HCT116 (cell line): ENCODE measurements at regions not wholly inside any gene's neighbourhood (a gene's known extent, or its start where the extent isn't known, plus 50 kb on each side); places are given as distances from the start of the nearest gene placed in this dataset.

Experiments
- ATAC-seq: fragments of 200-7000 bp; cut with Tn5 transposase; 2 replicates; pipeline ENCODE4 v1.9.1; 2020; ENCODE audit warnings: mild to moderate bottlenecking, moderate library complexity
- BruUV-seq: library from RNA; stranded (reverse); fragments of 400-500 nt; replicated peaks from 2 replicates; lab custom pipeline; 2021; lab: Mats Ljungman, UMichigan
- CTCF ChIA-PET: fragments of 300-600 bp; sonication (Branson Sonifier 250); formaldehyde crosslinking; loops from one replicate; lab custom pipeline; 2021; ENCODE audit warnings: antibody characterized with exemption; lab: Charles Lee
- POLR2A ChIA-PET: fragments of 300-600, 350-600 bp; sonication (Branson Sonifier 250); formaldehyde crosslinking; loops from one replicate; lab custom pipeline; 2021; ENCODE audit warnings: antibody characterized with exemption; lab: Charles Lee
- RAD21 ChIA-PET, 2 experiments: fragments of 300-600 bp; sonication (Branson Sonifier 250); formaldehyde crosslinking; loops; one replicate each; lab custom pipeline; 2023; ENCODE audit warnings: low total read pairs in 2 of 2; ENCODE audit not compliant: uncharacterized antibody in 2 of 2, unreplicated experiment in 2 of 2, low non-redundant PET in 1 of 2; lab: Charles Lee
- DNase-seq: peaks from one replicate; pipeline ENCODE4 v3.0.0-alpha.2; 2010; ENCODE audit warnings: low read depth, low spot score
- H2AFZ ChIP-seq: fragments of 200-600 bp; shearing (Covaris generic), sonication (generic); 2 replicates; pipeline ENCODE4 v1.6.1; 2017; ENCODE audit warnings: low read depth, mixed run types, mixed read lengths, antibody characterized with exemption, low read length; ENCODE audit not compliant: poor library complexity, severe bottlenecking
- H3K27ac ChIP-seq: 2 replicates; pipeline ENCODE4 v1.5.1; 2012; ENCODE audit warnings: low read depth, low read length
- H3K27me3 ChIP-seq: fragments of 200-600 bp; sonication (generic); 2 replicates; pipeline ENCODE4 v1.6.1; 2016; ENCODE audit warnings: mixed run types, low read length, mixed read lengths; ENCODE audit not compliant: insufficient read depth
- H3K36me3 ChIP-seq, 2 experiments: fragments of 200-500 bp in 1 of 2; fragments of 200-600 bp in 1 of 2; sonication (Bioruptor generic) in 1 of 2; sonication (generic) in 1 of 2; 2 replicates each; pipeline versions ENCODE4 v1.5.1 to v1.6.1; 2014 to 2016; ENCODE audit warnings: low read length in 2 of 2, inconsistent platforms in 1 of 2, mixed read lengths in 1 of 2, mixed run types in 1 of 2; ENCODE audit not compliant: insufficient read depth in 2 of 2, control insufficient read depth in 1 of 2
- H3K4me1 ChIP-seq, 2 experiments: fragments of 200-600 bp in 1 of 2; sonication (generic) in 1 of 2; 2 replicates each; pipeline versions ENCODE4 v1.5.1 to v1.6.1; 2012 to 2017; ENCODE audit warnings: low read length in 2 of 2, inconsistent platforms in 1 of 2, mild to moderate bottlenecking in 1 of 2, mixed read lengths in 1 of 2, mixed run types in 1 of 2, moderate library complexity in 1 of 2; ENCODE audit not compliant: insufficient read depth in 2 of 2, control insufficient read depth in 1 of 2
- H3K4me2 ChIP-seq: fragments of 200-600 bp; sonication (generic); 2 replicates; pipeline ENCODE4 v1.6.1; 2017; ENCODE audit warnings: mixed run types, low read length, mixed read lengths
- H3K4me3 ChIP-seq, 2 experiments: fragments of 200-600 bp in 1 of 2; sonication (generic) in 1 of 2; replicated peaks in 1 of 2; 2 replicates each; pipeline ENCODE4 v1.5.1; 2011 to 2016; ENCODE audit warnings: low read length in 2 of 2, control low read depth in 1 of 2, low read depth in 1 of 2, mild to moderate bottlenecking in 1 of 2, mixed read lengths in 1 of 2, mixed run types in 1 of 2
- H3K79me2 ChIP-seq: fragments of 200-600 bp; sonication (generic); 2 replicates; pipeline ENCODE4 v1.6.1; 2017; ENCODE audit warnings: mild to moderate bottlenecking, mixed run types, low read length, moderate library complexity, mixed read lengths; ENCODE audit not compliant: insufficient read depth
- H3K9ac ChIP-seq: fragments of 200-600 bp; sonication (generic); 2 replicates; pipeline ENCODE4 v1.6.1; 2016; ENCODE audit warnings: low read length, mixed read lengths
- H3K9me2 ChIP-seq: fragments of 200-600 bp; sonication (generic), shearing (Covaris generic); 2 replicates; pipeline ENCODE4 v1.6.1; 2017; ENCODE audit warnings: mixed run types, mild to moderate bottlenecking, moderate library complexity; ENCODE audit not compliant: insufficient read depth
- H3K9me3 ChIP-seq, 2 experiments: fragments of 200-500 bp in 1 of 2; fragments of 200-600 bp in 1 of 2; sonication (Bioruptor generic) in 1 of 2; sonication (generic) in 1 of 2; 2 replicates each; pipeline ENCODE4 v1.6.1; 2014 to 2017; ENCODE audit warnings: low read length in 2 of 2, mixed read lengths in 2 of 2, inconsistent platforms in 1 of 2, low read depth in 1 of 2, mild to moderate bottlenecking in 1 of 2, mixed run types in 1 of 2, moderate library complexity in 1 of 2; ENCODE audit not compliant: control insufficient read depth in 1 of 2, insufficient read depth in 1 of 2
- H4K20me1 ChIP-seq: fragments of 200-600 bp; sonication (generic), shearing (Covaris generic); 2 replicates; pipeline ENCODE4 v1.6.1; 2017; ENCODE audit warnings: mixed run types, mild to moderate bottlenecking, moderate library complexity; ENCODE audit not compliant: insufficient read depth
- CEBPB ChIP-seq: IDR thresholded peaks from 2 replicates; pipeline ENCODE4 v1.6.1; 2012; ENCODE audit warnings: low read depth
- CTCF ChIP-seq, 3 experiments: fragments of 200-600 bp in 1 of 3; sonication (generic) in 1 of 3; IDR thresholded peaks in 2 of 3; conservative IDR thresholded peaks in 1 of 3; 2 replicates each; pipeline ENCODE4 v1.5.1; 2012 to 2017; ENCODE audit warnings: low read depth in 2 of 3, low read length in 2 of 3, antibody characterized with exemption in 1 of 3, borderline replicate concordance in 1 of 3, control low read depth in 1 of 3, mild to moderate bottlenecking in 1 of 3, mixed read lengths in 1 of 3, mixed run types in 1 of 3, moderate library complexity in 1 of 3; ENCODE audit not compliant: insufficient read depth in 1 of 3
- ELF1 ChIP-seq: IDR thresholded peaks from 2 replicates; pipeline ENCODE4 v1.6.1; 2012; ENCODE audit warnings: low read depth, borderline replicate concordance
- TCF7L2 ChIP-seq: IDR thresholded peaks from 2 replicates; pipeline ENCODE4 v1.7.0; 2011; ENCODE audit warnings: borderline replicate concordance, inconsistent platforms; ENCODE audit not compliant: insufficient read depth, insufficient read length; ENCODE audit errors: extremely low read depth
- YY1 ChIP-seq: IDR thresholded peaks from 2 replicates; pipeline ENCODE4 v1.6.1; 2011; ENCODE audit warnings: low read length, low read depth, moderate library complexity, mild to moderate bottlenecking; ENCODE audit not compliant: insufficient replicate concordance; ENCODE audit errors: extremely low read depth
- ZBTB33 ChIP-seq: IDR thresholded peaks from 2 replicates; pipeline ENCODE4 v1.6.1; 2011; ENCODE audit warnings: mild to moderate bottlenecking, low read length, moderate library complexity; ENCODE audit not compliant: insufficient replicate concordance; ENCODE audit errors: extremely low read depth
- intact Hi-C: fragments of 100-400 bp; cut with micrococcal nuclease; formaldehyde crosslinking; loops from 2 replicates; pipeline ENCODE4 v1.10.0; 2022

- no peak for ATAC-seq
- intact Hi-C loops = no loop called here
- no peak overlapping the region for H3K27ac ChIP-seq
- no peaks in the 10 kb centered on the region for H3K27me3 ChIP-seq
- ChIA-PET POLR2A (no interaction called here), CTCF (no interaction called here), RAD21 (no interaction called here)
- H3K9me3 ChIP-seq = no peaks in the 10 kb centered on the region; a peak in 2 of 4 replicates
- BruUV-seq = no TSS peak
- no peaks in the 10 kb centered on the region for H3K36me3 ChIP-seq
- no peaks in the 10 kb centered on the region for H3K79me2 ChIP-seq
- no peaks in the 10 kb centered on the region; the same call in 1 of the 2 replicates for H4K20me1 ChIP-seq
- no peak overlapping the region for H2AFZ ChIP-seq
- no peaks in the 10 kb centered on the region for H3K9me2 ChIP-seq
- no peaks in the 10 kb centered on the region for H3K4me1 ChIP-seq
- TF ChIP-seq CEBPB (no peak), TCF7L2 (no peak), ZBTB33 (no peak), CTCF (IDR thresholded peaks at IDR 0.05 in 2 of 3, conservative IDR thresholded peaks at IDR 0.05 in 1 of 3; ENCODE audit: borderline replicate concordance in 1 of 3, insufficient read depth in 1 of 3, low read depth in 2 of 3, low read length in 2 of 3) (no peak), ELF1 (no peak), YY1 (no peak)
- no peak for DNase-seq
- no peak overlapping the region for H3K4me2 ChIP-seq
- no peak overlapping the region for H3K4me3 ChIP-seq
- H3K9ac ChIP-seq = no peak overlapping the region
These were observed 296.9 kb upstream of the GOT2 start for GRCh38 chr16:59030923-59031485.
